ENCODE measurements at regions not wholly inside any gene's neighbourhood (a gene's known extent, or its start where the extent isn't known, plus 50 kb on each side); places are given as distances from the start of the nearest gene placed in this dataset.
A peak's percentile ranks its signal among the peaks of the same experiment; 100 is the strongest.

GRCh38 chr5:113806250-113806649 lies 292.8 kb downstream of the YTHDC2 start:
- no peak for DNase-seq

DNA sequence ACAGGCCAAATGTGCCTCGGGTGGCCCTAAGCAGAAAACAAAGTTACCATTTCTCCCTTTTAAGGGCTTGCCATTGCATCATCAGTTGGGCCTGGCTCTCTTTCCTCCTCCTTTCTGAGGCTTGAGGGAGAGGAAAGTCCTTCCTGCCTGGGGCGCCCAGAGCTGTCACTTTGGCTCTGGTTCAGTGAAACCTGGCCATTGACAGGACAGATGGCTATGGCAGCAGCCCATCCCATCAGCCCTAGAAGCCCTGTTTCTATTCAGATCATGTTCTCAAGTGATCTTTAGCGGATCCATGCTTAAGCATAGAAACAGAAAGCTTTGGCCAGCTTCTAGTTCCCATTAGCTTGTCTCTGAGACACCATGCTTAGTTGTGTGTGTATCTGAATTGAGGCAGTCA lies 293.4 kb downstream of the YTHDC2 start:
- DNase-seq: no peak

- DNase-seq: peak; percentile 7
Observed at GRCh38 chr5:113807427-113807991, 294.0 kb downstream of the YTHDC2 start.

GRCh38 chr5:113808956-113809355 lies 295.5 kb downstream of the YTHDC2 start:
- no peak for DNase-seq

GRCh38 chr5:113809626-113810025 lies 296.1 kb downstream of the YTHDC2 start:
- DNase-seq: no peak

- no peak for DNase-seq
Observed at GRCh38 chr5:113813466-113813865, 300.0 kb downstream of the YTHDC2 start.

DNA sequence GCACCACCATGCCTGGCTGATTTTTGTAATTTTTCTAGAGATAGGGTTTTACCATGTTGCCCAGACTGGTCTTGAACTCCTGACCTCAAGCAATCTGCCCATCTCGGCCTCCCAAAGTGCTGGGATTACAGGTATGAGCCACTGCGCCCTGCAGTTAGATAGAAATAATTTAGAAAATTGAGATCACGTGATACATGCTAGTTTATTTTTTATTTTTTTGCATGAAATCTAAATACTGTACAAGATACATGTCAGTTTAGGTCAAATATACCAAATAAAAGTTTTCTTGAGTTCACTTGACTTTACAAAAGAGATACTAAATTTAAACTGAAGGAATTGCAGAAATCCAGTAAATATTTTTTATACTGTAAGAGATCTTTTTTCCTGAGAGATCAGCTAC lies 304.2 kb downstream of the YTHDC2 start:
- DNase-seq: no peak

DNA sequence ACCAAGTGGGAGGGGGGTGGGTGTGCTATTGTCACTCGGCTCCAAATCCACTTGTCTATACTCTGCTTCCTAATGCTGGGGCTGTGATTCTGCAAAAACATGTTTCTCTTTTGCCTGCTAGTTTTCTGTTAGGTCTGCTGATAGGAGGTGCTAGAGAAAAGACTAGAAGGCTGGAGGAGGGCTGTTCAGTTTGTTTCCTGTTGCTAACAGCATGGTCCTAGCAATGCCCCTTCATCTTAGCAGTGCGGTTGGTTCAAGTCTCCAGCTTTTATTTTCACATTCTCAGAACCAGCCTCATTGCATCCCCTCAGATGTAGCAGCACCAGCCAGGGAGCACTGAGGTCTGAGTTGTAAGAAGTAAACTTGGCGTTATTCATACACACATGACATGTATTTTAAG lies 310.2 kb downstream of the YTHDC2 start:
- DNase-seq: no peak

DNA sequence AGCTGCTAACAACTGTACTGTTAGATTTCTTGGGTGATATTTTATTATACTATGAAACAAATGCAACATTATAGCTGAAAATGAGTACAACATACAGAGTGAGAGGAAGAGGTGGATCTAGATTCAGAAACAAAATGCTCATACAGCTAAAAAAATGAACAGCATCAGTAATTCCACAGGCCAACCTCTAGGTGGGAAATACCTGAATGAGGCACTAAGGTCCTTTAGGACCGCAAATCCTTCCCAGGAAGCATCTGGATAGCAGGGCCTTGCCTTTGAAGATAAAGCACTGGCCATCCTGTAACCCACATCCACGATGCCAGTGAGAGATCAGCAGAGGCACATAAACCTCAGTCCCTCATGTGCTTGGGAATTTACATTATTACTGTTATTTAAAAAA lies 310.8 kb downstream of the YTHDC2 start:
- DNase-seq: no peak

DNA sequence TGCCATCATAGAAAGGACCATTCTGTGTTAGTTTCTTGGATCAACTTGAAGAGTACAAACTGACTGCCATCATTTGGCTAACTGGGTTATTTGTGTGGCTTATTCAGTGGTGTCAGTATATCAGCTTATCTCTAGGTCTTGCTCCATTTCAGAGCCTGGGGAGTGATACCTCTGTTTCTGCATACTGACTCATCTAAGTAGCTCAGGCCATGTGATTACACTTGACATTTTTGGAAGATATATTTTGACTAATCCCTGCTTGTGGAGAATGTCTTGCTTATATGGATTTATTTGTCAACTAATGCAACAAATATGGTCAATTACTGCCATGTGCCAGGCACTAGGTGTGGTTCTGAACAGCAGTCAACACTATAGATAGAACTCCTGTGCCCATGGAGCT lies 311.7 kb downstream of the YTHDC2 start:
- DNase-seq: no peak

- no peak for DNase-seq
Observed at GRCh38 chr5:113846941-113847340, 333.4 kb downstream of the YTHDC2 start.

GRCh38 chr5:113864437-113864836 lies 350.9 kb downstream of the YTHDC2 start:
- DNase-seq: no peak

- no peak for DNase-seq
Observed at GRCh38 chr5:113866763-113867162, 353.3 kb downstream of the YTHDC2 start.

- DNase-seq: no peak
Observed at GRCh38 chr5:113869611-113870010, 356.1 kb downstream of the YTHDC2 start.

GRCh38 chr5:113871972-113872371 lies 358.5 kb downstream of the YTHDC2 start:
- DNase-seq: no peak

DNA sequence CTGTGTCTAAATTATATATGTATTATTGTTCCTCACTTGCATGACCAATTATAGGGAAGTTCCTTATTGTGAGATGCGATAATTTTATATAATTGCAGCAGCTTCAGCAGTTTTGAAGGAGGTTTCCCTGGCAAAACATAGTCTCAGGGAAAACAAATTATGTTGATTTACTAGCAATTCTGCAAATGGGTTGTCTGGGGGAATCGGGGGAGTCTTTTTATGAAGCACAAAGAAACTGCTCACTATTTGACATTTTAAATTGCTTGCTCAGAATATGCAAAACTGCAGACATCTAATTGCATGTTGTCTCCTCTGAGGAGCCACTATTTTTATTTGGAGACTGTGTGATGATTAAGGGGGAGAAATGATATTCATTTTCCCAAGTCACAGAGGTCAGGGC lies 361.6 kb downstream of the YTHDC2 start:
- DNase-seq: no peak

DNA sequence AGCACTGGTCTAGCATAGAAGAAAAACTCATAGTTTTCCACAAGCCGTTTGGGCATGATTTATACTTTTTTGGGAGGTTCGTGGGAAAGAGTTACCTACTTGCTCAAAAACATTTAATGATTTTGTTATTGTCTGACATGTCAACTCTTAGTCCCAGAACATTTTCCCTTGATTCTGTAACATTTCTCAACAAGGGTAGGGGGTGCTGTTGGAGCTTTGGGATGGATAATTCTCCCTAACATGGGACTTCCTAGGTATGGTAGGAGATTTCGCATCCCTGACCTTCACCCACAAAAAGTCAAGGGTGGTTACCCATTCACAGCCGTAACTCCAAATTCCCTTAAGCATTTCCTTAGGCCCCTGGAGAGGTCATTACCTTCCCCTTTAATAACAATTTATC lies 378.0 kb downstream of the YTHDC2 start:
- DNase-seq: no peak

DNA sequence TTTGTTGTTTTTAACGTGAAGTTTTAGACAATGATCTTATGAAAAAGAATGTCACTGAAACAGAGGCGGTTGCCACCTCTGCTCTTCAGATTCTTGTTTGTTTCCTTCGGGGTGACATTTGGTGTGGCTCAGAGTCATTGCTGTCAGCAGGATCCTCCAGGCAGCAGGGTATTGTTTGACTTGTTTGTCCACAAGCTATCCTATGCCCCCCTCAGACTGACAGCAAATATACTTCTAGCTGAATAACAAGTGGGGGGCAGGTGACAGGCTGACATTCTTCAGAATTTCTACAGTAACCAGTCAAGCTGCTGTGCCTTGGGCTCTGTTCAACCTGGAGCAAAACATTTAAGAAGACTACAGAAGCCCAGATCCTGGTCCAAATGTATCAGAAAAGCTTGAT lies 383.3 kb downstream of the YTHDC2 start:
- DNase-seq: no peak

DNA sequence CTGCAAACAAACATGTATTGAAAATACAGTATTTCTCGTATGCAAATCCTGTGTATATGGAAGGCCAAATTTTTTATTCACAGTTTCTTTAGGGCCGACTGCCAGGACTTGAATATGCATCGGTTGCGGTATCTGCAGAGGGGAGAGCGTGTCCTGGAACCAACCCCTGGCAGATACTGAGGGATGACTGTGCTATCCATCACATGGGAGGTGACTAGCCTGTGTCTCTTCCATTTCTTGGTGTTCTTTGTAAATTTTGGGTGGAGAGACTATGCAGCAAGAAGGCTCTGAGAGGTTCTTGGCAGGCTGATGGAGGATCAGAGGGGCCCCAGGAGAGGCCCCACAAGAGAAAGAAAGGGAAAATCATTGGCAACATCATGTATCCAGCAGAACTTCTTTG lies 384.3 kb downstream of the YTHDC2 start:
- DNase-seq: no peak

GRCh38 chr5:113900141-113900540 lies 386.6 kb downstream of the YTHDC2 start:
- DNase-seq: no peak

DNA sequence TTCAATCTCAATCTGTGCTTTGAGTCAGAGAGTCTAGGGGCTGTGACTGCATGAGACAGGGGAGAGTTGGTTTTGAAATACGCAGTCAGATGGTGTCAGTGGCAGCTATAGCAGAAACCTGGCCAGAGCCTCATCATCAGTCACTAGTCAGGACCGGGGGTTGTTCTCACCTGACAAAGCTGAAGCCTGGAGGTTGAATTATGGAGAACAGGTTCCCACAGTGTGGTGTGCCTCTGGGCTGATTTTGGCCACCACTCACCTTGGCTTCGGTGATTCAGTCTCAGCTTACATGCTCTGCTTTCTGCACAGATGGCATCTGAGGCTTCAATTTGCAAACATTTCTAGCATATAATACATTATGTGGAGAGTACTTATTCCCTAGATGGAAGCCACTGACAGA lies 387.3 kb downstream of the YTHDC2 start:
- DNase-seq: no peak

GRCh38 chr5:113901718-113902117 lies 388.2 kb downstream of the YTHDC2 start:
- no peak for DNase-seq

DNA sequence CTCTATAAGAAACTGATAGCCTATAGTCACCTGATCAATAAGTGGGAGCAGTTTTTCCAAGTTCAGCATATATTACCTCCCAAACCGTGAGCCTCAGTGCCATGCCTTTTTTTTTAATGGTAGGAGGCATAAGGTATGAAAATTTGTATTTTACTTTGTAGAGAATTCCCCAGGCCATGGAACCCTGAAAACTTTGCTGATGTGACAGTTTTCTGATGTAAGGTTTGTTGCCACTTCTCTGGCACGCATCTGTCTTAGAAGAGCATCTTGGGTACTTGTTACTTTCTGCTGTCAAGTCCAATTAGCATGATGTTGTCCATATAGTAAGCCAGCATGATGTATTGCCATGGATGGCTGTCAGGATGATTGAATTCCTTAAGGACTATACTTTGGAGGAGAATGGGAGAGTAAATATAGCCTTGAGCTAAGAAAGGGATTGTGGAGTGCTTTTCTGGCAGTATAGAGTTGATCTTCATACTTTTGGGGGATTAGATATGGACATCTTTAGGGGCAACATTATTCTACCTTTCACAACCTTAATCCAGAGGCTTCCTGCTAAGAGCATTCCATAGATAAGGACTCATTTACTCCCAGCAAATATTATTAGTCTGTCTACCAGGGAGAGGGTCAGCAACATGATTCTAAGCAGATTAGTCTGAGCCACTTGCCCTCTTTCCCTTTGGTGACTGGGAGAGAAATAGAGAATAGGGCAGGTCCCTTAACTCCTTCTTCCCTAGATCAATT lies 389.6 kb downstream of the YTHDC2 start:
- DNase-seq: no peak

- DNase-seq: no peak
Observed at GRCh38 chr5:113909782-113910181, 396.3 kb downstream of the YTHDC2 start.

- DNase-seq: no peak
Observed at GRCh38 chr5:113917997-113918396, 404.5 kb downstream of the YTHDC2 start.

Data from NCI-H1694 (cell line).